ENCODE measurements at regions not wholly inside any gene's neighbourhood (a gene's known extent, or its start where the extent isn't known, plus 50 kb on each side); places are given as distances from the start of the nearest gene placed in this dataset.

- no peak for TF ChIP-seq CTCF (IDR thresholded peaks at IDR 0.05; ENCODE audit: low read depth, low read length, poor library complexity, severe bottlenecking)
- TF ChIP-seq EZH2phosphoT487 (IDR thresholded peaks at IDR 0.05; ENCODE audit: borderline replicate concordance, low read length): no peak
Observed at GRCh38 chr17:444879-445454, 92.4 kb upstream of the RPH3AL start.
